Heart left ventricle (tissue), 13 donors: ENCODE measurements at regions not wholly inside any gene's neighbourhood (a gene's known extent, or its start where the extent isn't known, plus 50 kb on each side); places are given as distances from the start of the nearest gene placed in this dataset.

Source experiments
- CTCF ChIP-seq, 12 donors: fragments of 200-600 bp; sonication (generic) in 4 of 12; IDR thresholded peaks; one replicate each; pipeline versions ENCODE4 v1.5.0 to v1.8.0; 2018 to 2022; ENCODE audit warnings: antibody characterized with exemption in 12 of 12, mild to moderate bottlenecking in 5 of 12
- POLR2A ChIP-seq, 2 donors: fragments of 450-650 bp; IDR thresholded peaks; one replicate each; pipeline ENCODE4 v1.6.1; 2017; ENCODE audit warnings: antibody characterized with exemption in 2 of 2, mild to moderate bottlenecking in 2 of 2, moderate library complexity in 2 of 2
- donor health status: ischemic (EF 13 %, LVEDD 7.1; RV severe dilation, severe dysfunction).
- donor health status: DM: no; HTN: yes; CAD: no.
- donor health status: DM: no; HTN: no; CAD: no.
- donor health status: ischemic (EF 25% LVEDD 6.9; RV normal size, moderate dysfunction).
- donor health status: ischemic (EF 25% LVEDD 5.7; RV mildly dilated, moderate dysfunction).
- donor health status: ischemic (EF 35%, LVEDD 5.7; RV mildly dilated, moderate dysfunction).
- donor health status: nonischemic (EF 11% LVEDD 7.7; RV severe dilation, severe dysfunction).
- donor health status: DM: yes; HTN: yes; CAD: no.
- donor health status: PGD.
- donor health status: ischemic (EF 29% LVEDD 5.4; RV normal size, mild dysfunction).
- donor health status: nonischemic (EF 23%, LVEDD 6.1; RV moderate dilation, normal function).

GRCh38 chr3:151964743-151965142 lies 91.3 kb downstream of the SUCNR1 start:
- no peak for TF ChIP-seq CTCF (IDR thresholded peaks at IDR 0.05)
- TF ChIP-seq POLR2A (IDR thresholded peaks at IDR 0.05), result no peak
